ENCODE measurements at regions not wholly inside any gene's neighbourhood (a gene's known extent, or its start where the extent isn't known, plus 50 kb on each side); places are given as distances from the start of the nearest gene placed in this dataset.

GRCh38 chr2:155294358-155294757 lies 595.9 kb downstream of the KCNJ3 start:
- no peak for DNase-seq

- DNase-seq: no peak
Observed at GRCh38 chr2:155281907-155282306, 583.4 kb downstream of the KCNJ3 start.

- DNase-seq: no peak
Observed at GRCh38 chr2:155273323-155273722, 574.8 kb downstream of the KCNJ3 start.

GRCh38 chr2:155266583-155266982 lies 568.1 kb downstream of the KCNJ3 start:
- no peak for DNase-seq

- no peak for DNase-seq
Observed at GRCh38 chr2:155266109-155266508, 567.6 kb downstream of the KCNJ3 start.

GRCh38 chr2:155256803-155257202 lies 558.3 kb downstream of the KCNJ3 start:
- DNase-seq: no peak

- DNase-seq: no peak
Observed at GRCh38 chr2:155250800-155251199, 552.3 kb downstream of the KCNJ3 start.

- DNase-seq: no peak
Observed at GRCh38 chr2:155240176-155240575, 541.7 kb downstream of the KCNJ3 start.

- no peak for DNase-seq
Observed at GRCh38 chr2:155235710-155236109, 537.2 kb downstream of the KCNJ3 start.

GRCh38 chr2:155223781-155224406 lies 525.4 kb downstream of the KCNJ3 start:
- peak; percentile 6 for DNase-seq

GRCh38 chr2:155218945-155219344 lies 520.5 kb downstream of the KCNJ3 start:
- DNase-seq: no peak

- DNase-seq: no peak
Observed at GRCh38 chr2:155218292-155218924, 519.9 kb downstream of the KCNJ3 start.

- no peak for DNase-seq
Observed at GRCh38 chr2:155215037-155215707, 516.7 kb downstream of the KCNJ3 start.

- no peak for DNase-seq
Observed at GRCh38 chr2:155209696-155210450, 511.4 kb downstream of the KCNJ3 start.

- no peak for DNase-seq
Observed at GRCh38 chr2:155203178-155203577, 504.7 kb downstream of the KCNJ3 start.

- DNase-seq: no peak
Observed at GRCh38 chr2:155200753-155201152, 502.3 kb downstream of the KCNJ3 start.

- no peak for DNase-seq
Observed at GRCh38 chr2:155190342-155190741, 491.8 kb downstream of the KCNJ3 start.

- DNase-seq: no peak
Observed at GRCh38 chr2:155178921-155179320, 480.4 kb downstream of the KCNJ3 start.

- no peak for DNase-seq
Observed at GRCh38 chr2:155176345-155176744, 477.9 kb downstream of the KCNJ3 start.

GRCh38 chr2:155169317-155169716 lies 470.8 kb downstream of the KCNJ3 start:
- no peak for DNase-seq

- no peak for DNase-seq
Observed at GRCh38 chr2:155162494-155162893, 464.0 kb downstream of the KCNJ3 start.

- no peak for DNase-seq
Observed at GRCh38 chr2:155161314-155161713, 462.8 kb downstream of the KCNJ3 start.

- DNase-seq: no peak
Observed at GRCh38 chr2:155157711-155158110, 459.2 kb downstream of the KCNJ3 start.
